Choroid plexus epithelial cell (primary cell): ENCODE measurements at regions not wholly inside any gene's neighbourhood (a gene's known extent, or its start where the extent isn't known, plus 50 kb on each side); places are given as distances from the start of the nearest gene placed in this dataset.
"Not testable (repeated sequence)": the region's sequence is repeated elsewhere in the genome, so short reads cannot be mapped to it uniquely, and the experiment has no call there.

ENCODE experiments used
- DNase-seq: peaks from one replicate; pipeline ENCODE4 v3.0.0-alpha.2; 2010; ENCODE audit warnings: low read depth
- H3K4me3 ChIP-seq: 2 replicates; pipeline ENCODE4 v1.5.1; 2011; ENCODE audit warnings: low read depth, mild to moderate bottlenecking, control low read depth, low read length, moderate library complexity
- CTCF ChIP-seq: conservative IDR thresholded peaks from 2 replicates; pipeline ENCODE4 v1.5.1; 2011; ENCODE audit warnings: low read depth, mild to moderate bottlenecking, control low read depth, inconsistent platforms, low read length, moderate library complexity

GRCh38 chr1:610538-610937 lies 75.9 kb downstream of the OR4F16 start:
- DNase-seq, H3K4me3 ChIP-seq: not testable (repeated sequence)

GRCh38 chr1:609161-609560 lies 77.3 kb downstream of the OR4F16 start:
- not testable (repeated sequence) for DNase-seq, H3K4me3 ChIP-seq

GRCh38 chr1:605279-605678 lies 81.2 kb downstream of the OR4F16 start:
- H3K4me3 ChIP-seq, DNase-seq: not testable (repeated sequence)

GRCh38 chr1:588211-588610 lies 98.2 kb downstream of the OR4F16 start:
- not testable (repeated sequence) for DNase-seq, H3K4me3 ChIP-seq

- peak; percentile 28 for TF ChIP-seq CTCF
- not testable (repeated sequence) for DNase-seq
These were observed 100.5 kb downstream of the OR4F16 start for GRCh38 chr1:585992-586391.

More at GRCh38 chr1:585992-586391, 100.5 kb downstream of the OR4F16 start:
- H3K4me3 ChIP-seq, result not testable (repeated sequence)
